ENCODE measurements at regions not wholly inside any gene's neighbourhood (a gene's known extent, or its start where the extent isn't known, plus 50 kb on each side); places are given as distances from the start of the nearest gene placed in this dataset.

- TF ChIP-seq GATA2 (IDR thresholded peaks at IDR 0.05; ENCODE audit: low read depth, low read length) (no peak), GATA3 (IDR thresholded peaks at IDR 0.05; ENCODE audit: low read depth, low read length) (no peak)
Measured at GRCh38 chr10:3348564-3348963, 176.0 kb upstream of the PITRM1 start.

All from SH-SY5Y (cell line).